Upper lobe of left lung (tissue), 4 donors: ENCODE measurements at regions not wholly inside any gene's neighbourhood (a gene's known extent, or its start where the extent isn't known, plus 50 kb on each side); places are given as distances from the start of the nearest gene placed in this dataset.

Experiments
- CTCF ChIP-seq, 6 experiments: fragments of 450-650 bp in 4 of 6; fragments of 200-600 bp in 2 of 6; sonication (generic) in 2 of 6; IDR thresholded peaks; one replicate each; pipeline ENCODE4 v1.5.1; 2016 to 2019; ENCODE audit warnings: antibody characterized with exemption in 6 of 6
- POLR2A ChIP-seq, 4 donors: fragments of 450-650 bp; IDR thresholded peaks; one replicate each; pipeline ENCODE4 v1.5.1; 2016 to 2017; ENCODE audit warnings: antibody characterized with exemption in 4 of 4, mild to moderate bottlenecking in 2 of 4

DNA sequence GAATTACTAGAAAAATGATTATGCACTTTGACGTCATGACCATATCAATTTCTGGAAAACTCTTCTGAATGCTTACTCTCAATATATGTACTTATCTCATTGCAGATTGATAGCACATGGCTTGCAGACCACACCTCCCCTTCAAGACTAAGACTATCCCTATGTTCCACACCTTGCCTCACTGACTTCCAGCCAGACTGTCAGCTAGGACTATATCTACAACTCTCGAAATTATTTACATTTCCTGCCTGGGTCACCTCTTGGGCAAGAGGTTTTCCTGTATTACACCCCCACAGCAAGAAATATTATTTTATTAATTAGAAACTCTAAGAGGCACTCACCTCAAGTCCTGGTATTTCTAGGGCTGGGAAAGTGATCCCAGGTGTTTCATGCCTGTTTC, 236.6 kb downstream of the CYRIA start:
- TF ChIP-seq POLR2A (IDR thresholded peaks at IDR 0.05) (no peak), CTCF (IDR thresholded peaks at IDR 0.05) (no peak)
